WERI-Rb-1 (cell line): ENCODE measurements at regions not wholly inside any gene's neighbourhood (a gene's known extent, or its start where the extent isn't known, plus 50 kb on each side); places are given as distances from the start of the nearest gene placed in this dataset.
"Not testable (repeated sequence)": the region's sequence is repeated elsewhere in the genome, so short reads cannot be mapped to it uniquely, and the experiment has no call there.

Source experiments
- DNase-seq: peaks from one replicate; pipeline ENCODE4 v3.0.0-alpha.2; 2020
- H3K27ac ChIP-seq: fragments of 250-450 bp; sonication (Bioruptor Pico); 2 replicates; pipeline ENCODE4 v1.5.1; 2020; ENCODE audit warnings: mild to moderate bottlenecking, moderate library complexity
- H3K27me3 ChIP-seq: fragments of 250-450 bp; sonication (Bioruptor Pico); 2 replicates; pipeline ENCODE4 v1.5.1; 2021; ENCODE audit warnings: mild to moderate bottlenecking, low read depth, moderate library complexity; ENCODE audit not compliant: insufficient read depth, severe bottlenecking
- H3K36me3 ChIP-seq: fragments of 250-450 bp; sonication (Bioruptor Pico); 2 replicates; pipeline ENCODE4 v1.5.1; 2020; ENCODE audit warnings: mild to moderate bottlenecking, moderate library complexity
- H3K4me3 ChIP-seq: 2 replicates; pipeline ENCODE4 v1.5.1; 2011; ENCODE audit warnings: low read depth, mild to moderate bottlenecking, control low read depth, low read length
- H3K9me3 ChIP-seq: fragments of 250-450 bp; sonication (Bioruptor Pico); 2 replicates; pipeline ENCODE4 v1.5.1; 2021; ENCODE audit warnings: mild to moderate bottlenecking, moderate library complexity; ENCODE audit not compliant: severe bottlenecking
- TF ChIP-seq, protein P1 (sequence below): IDR thresholded peaks from 2 replicates; pipeline ENCODE4 v1.5.1; 2011; ENCODE audit warnings: low read depth, mild to moderate bottlenecking, control low read depth, inconsistent platforms, low read length

DNA sequence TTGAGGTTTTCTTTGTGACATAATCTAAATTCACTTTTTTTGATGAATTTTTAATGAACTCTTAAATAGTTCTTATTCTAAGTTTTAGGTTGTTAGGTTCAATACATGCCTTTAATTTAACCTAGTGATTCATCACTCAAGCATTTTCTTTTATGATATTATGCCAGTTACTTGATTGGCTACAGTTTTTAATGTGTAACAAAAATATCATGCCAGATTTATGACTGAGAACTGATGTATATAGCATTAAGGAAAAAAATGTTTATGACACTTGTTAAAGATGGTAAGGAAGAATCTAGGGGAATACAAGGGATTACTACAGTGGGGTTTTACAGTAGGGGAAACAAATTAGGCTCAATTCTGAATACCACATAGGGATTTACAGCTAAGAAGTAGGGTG, 103.1 kb downstream of the VGLL3 start:
- TF ChIP-seq, protein P1, sequence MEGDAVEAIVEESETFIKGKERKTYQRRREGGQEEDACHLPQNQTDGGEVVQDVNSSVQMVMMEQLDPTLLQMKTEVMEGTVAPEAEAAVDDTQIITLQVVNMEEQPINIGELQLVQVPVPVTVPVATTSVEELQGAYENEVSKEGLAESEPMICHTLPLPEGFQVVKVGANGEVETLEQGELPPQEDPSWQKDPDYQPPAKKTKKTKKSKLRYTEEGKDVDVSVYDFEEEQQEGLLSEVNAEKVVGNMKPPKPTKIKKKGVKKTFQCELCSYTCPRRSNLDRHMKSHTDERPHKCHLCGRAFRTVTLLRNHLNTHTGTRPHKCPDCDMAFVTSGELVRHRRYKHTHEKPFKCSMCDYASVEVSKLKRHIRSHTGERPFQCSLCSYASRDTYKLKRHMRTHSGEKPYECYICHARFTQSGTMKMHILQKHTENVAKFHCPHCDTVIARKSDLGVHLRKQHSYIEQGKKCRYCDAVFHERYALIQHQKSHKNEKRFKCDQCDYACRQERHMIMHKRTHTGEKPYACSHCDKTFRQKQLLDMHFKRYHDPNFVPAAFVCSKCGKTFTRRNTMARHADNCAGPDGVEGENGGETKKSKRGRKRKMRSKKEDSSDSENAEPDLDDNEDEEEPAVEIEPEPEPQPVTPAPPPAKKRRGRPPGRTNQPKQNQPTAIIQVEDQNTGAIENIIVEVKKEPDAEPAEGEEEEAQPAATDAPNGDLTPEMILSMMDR = no peak
- H3K36me3 ChIP-seq = no peaks in the 10 kb centered on the region
- no peaks in the 10 kb centered on the region for H3K9me3 ChIP-seq
- no peaks in the 10 kb centered on the region for H3K27me3 ChIP-seq
- H3K4me3 ChIP-seq = no peak overlapping the region
- no peak for DNase-seq
- no peak overlapping the region for H3K27ac ChIP-seq

DNA sequence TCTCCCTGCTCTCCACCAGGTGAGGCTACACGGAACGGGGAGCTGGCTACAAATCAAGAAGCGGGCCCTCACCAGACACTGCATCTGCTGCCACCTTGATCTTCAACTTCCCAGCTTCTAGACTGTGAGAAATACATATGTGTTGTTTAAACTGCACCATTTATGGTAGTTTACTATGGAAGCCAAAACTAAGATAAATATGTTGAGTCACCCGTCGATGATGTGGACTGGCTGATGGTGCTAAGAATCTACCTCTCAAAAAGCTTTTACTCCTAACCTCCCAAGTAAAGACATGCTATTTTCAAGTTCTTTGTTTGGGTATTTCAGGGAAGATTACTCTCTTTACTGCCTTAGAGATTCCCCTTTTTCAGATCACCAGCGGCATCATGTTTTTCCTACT, 110.9 kb downstream of the VGLL3 start:
- DNase-seq = no peak
- Histone ChIP-seq H3K36me3 (no peaks in the 10 kb centered on the region), H3K27ac (no peak overlapping the region), H3K27me3 (no peaks in the 10 kb centered on the region), H3K4me3 (no peak overlapping the region), H3K9me3 (no peaks in the 10 kb centered on the region)
- TF ChIP-seq, protein P1 = no peak

- peak; percentile 9 for DNase-seq
- H3K27ac ChIP-seq, H3K27me3 ChIP-seq, H3K9me3 ChIP-seq, H3K4me3 ChIP-seq, H3K36me3 ChIP-seq: not testable (repeated sequence)
These were observed 114.3 kb downstream of the VGLL3 start for GRCh38 chr3:86876504-86877181.

DNA sequence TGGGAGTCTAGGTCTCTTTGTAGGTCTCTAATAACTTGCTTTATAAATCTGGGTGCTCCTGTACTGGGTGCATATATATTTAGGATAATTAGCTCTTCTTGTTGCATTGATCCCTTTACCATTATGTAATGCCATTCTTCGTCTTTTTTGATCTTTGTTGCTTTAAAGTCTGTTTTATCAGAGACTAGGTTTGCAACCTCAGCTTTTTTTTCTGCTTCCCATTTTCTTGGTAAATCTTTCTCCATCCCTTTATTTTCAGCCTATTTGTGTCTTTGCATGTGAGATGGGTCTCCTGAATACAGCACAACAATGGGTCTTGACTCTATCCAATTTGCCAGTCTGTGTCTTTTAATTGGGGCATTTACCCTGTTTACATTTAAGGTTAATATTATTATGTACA, 116.2 kb downstream of the VGLL3 start:
- H3K9me3 ChIP-seq, H3K36me3 ChIP-seq, H3K27me3 ChIP-seq, H3K27ac ChIP-seq, DNase-seq, H3K4me3 ChIP-seq: not testable (repeated sequence)

GRCh38 chr3:86869566-86869965, 121.4 kb downstream of the VGLL3 start:
- H3K27ac ChIP-seq = no peak overlapping the region
- H3K9me3 ChIP-seq = no peaks in the 10 kb centered on the region
- H3K4me3 ChIP-seq = no peak overlapping the region
- no peak for DNase-seq
- H3K27me3 ChIP-seq = no peaks in the 10 kb centered on the region
- no peaks in the 10 kb centered on the region for H3K36me3 ChIP-seq
- TF ChIP-seq, protein P1 = no peak

DNA sequence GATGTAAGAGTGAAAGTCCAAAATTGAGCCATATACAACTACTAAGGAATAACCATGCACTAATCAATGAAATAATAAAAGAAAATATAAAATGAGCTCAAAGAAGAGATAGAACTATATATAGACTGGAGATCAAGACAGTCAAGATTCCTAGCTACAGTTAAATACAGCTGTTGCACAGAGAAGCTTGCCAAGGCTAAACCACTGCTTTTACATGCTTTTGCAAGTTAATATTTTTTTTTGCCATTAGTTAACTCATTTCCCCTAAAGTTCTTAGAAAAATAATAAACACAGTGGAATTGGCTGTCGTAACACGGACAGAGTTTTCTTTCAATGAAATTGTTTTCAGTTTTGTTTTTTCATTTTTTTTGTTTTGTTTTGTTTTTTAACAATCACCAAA, 123.0 kb downstream of the VGLL3 start:
- Histone ChIP-seq H3K4me3 (no peak overlapping the region), H3K36me3 (no peaks in the 10 kb centered on the region), H3K27me3 (no peaks in the 10 kb centered on the region), H3K27ac (no peak overlapping the region), H3K9me3 (no peaks in the 10 kb centered on the region)
- TF ChIP-seq, protein P1 = no peak
- DNase-seq = no peak

DNA sequence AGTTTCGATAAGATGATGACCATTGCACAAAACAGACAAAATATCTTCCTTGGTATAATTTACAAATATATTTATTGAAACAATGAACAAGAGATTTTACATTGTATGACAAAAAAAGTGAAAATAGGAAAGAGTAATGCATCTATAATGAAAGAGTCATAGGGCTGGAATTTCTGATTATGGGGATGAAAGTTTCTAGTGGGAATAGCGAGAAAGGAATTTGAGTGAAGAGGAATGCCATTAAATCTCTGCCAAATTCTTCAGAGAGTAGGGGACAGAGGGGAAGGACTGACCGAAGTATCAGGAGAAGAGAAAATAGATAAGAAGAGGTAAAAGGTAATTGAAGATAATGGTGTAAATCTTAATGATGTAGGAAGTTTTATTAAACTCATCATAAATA, 125.4 kb downstream of the VGLL3 start:
- no peak for DNase-seq
- H3K27ac ChIP-seq = no peak overlapping the region
- no peaks in the 10 kb centered on the region for H3K9me3 ChIP-seq
- no peaks in the 10 kb centered on the region for H3K27me3 ChIP-seq
- no peak overlapping the region for H3K4me3 ChIP-seq
- no peaks in the 10 kb centered on the region for H3K36me3 ChIP-seq
- TF ChIP-seq, protein P1 = no peak
